ENCODE measurements at regions not wholly inside any gene's neighbourhood (a gene's known extent, or its start where the extent isn't known, plus 50 kb on each side); places are given as distances from the start of the nearest gene placed in this dataset.

GRCh38 chr4:155530290-155530689, 136.4 kb upstream of the GUCY1A1 start:
- ATAC-seq (ENCODE audit: insufficient number of reproducible peaks, low FRiP score, low read depth) (no peak), DNase-seq (ENCODE audit: low spot score) (no peak)
- H3K9me3 ChIP-seq = no peaks in the 10 kb centered on the region
- H3K27me3 ChIP-seq (replicated peaks; ENCODE audit: insufficient read depth) = no peaks in the 10 kb centered on the region
- no peak overlapping the region for H3K27ac ChIP-seq
- H3K4me1 ChIP-seq (ENCODE audit: control insufficient read depth in 1 of 2, low read depth in 2 of 2) = peaks cover 0 to 27% of the 10 kb centered on the region in 2 donors
- no peak overlapping the region for H3K4me3 ChIP-seq
- H3K36me3 ChIP-seq = no peaks in the 10 kb centered on the region
- TF ChIP-seq CTCF (IDR thresholded peaks at IDR 0.05) = no peak

- peaks cover 0 to 27% of the 10 kb centered on the region in 2 donors for H3K4me1 ChIP-seq (ENCODE audit: control insufficient read depth in 1 of 2, low read depth in 2 of 2)
- DNase-seq (ENCODE audit: low spot score) (no peak), ATAC-seq (ENCODE audit: insufficient number of reproducible peaks, low FRiP score, low read depth) (no peak)
- no peak overlapping the region for H3K27ac ChIP-seq
- TF ChIP-seq CTCF (IDR thresholded peaks at IDR 0.05) = no peak
- no peaks in the 10 kb centered on the region for H3K27me3 ChIP-seq (replicated peaks; ENCODE audit: insufficient read depth)
- H3K4me3 ChIP-seq = no peak overlapping the region
- no peaks in the 10 kb centered on the region for H3K36me3 ChIP-seq
- H3K9me3 ChIP-seq = no peaks in the 10 kb centered on the region
These were observed 136.9 kb upstream of the GUCY1A1 start for GRCh38 chr4:155529716-155530115.

GRCh38 chr4:155529272-155529671, 137.4 kb upstream of the GUCY1A1 start:
- H3K4me1 ChIP-seq (ENCODE audit: control insufficient read depth in 1 of 2, low read depth in 2 of 2) = peaks cover 0 to 27% of the 10 kb centered on the region in 2 donors
- DNase-seq (ENCODE audit: low spot score) (no peak), ATAC-seq (ENCODE audit: insufficient number of reproducible peaks, low FRiP score, low read depth) (no peak)
- H3K36me3 ChIP-seq = no peaks in the 10 kb centered on the region
- no peak overlapping the region for H3K4me3 ChIP-seq
- no peaks in the 10 kb centered on the region for H3K9me3 ChIP-seq
- no peaks in the 10 kb centered on the region for H3K27me3 ChIP-seq (replicated peaks; ENCODE audit: insufficient read depth)
- TF ChIP-seq CTCF (IDR thresholded peaks at IDR 0.05) = no peak
- H3K27ac ChIP-seq = no peak overlapping the region

GRCh38 chr4:155526452-155527169, 140.0 kb upstream of the GUCY1A1 start:
- Histone ChIP-seq H3K4me3 (peak overlapping the region; percentile 61), H3K27ac (peak overlapping the region; percentile 43 to 80), H3K4me1 (ENCODE audit: control insufficient read depth in 1 of 2, low read depth in 2 of 2) (peaks cover 3 to 39% of the 10 kb centered on the region in 2 donors), H3K27me3 (replicated peaks; ENCODE audit: insufficient read depth) (no peaks in the 10 kb centered on the region), H3K9me3 (no peaks in the 10 kb centered on the region), H3K36me3 (no peaks in the 10 kb centered on the region)
- ATAC-seq (ENCODE audit: insufficient number of reproducible peaks, low FRiP score, low read depth) (peak; percentile 54), DNase-seq (ENCODE audit: low spot score) (no peak)
- TF ChIP-seq CTCF (IDR thresholded peaks at IDR 0.05) = no peak

GRCh38 chr4:155524926-155525455, 141.7 kb upstream of the GUCY1A1 start:
- TF ChIP-seq CTCF (IDR thresholded peaks at IDR 0.05) = no peak
- DNase-seq (ENCODE audit: low spot score) (no peak), ATAC-seq (ENCODE audit: insufficient number of reproducible peaks, low FRiP score, low read depth) (no peak)
- peak overlapping the region in 1 of 2 donors; percentile 24 for H3K27ac ChIP-seq
- H3K9me3 ChIP-seq = no peaks in the 10 kb centered on the region
- no peaks in the 10 kb centered on the region for H3K36me3 ChIP-seq
- no peak overlapping the region for H3K4me3 ChIP-seq
- no peaks in the 10 kb centered on the region for H3K27me3 ChIP-seq (replicated peaks; ENCODE audit: insufficient read depth)
- peaks cover 3 to 39% of the 10 kb centered on the region in 2 donors for H3K4me1 ChIP-seq (ENCODE audit: control insufficient read depth in 1 of 2, low read depth in 2 of 2)

Data from thoracic aorta (tissue), 2 donors.